ENCODE measurements at regions not wholly inside any gene's neighbourhood (a gene's known extent, or its start where the extent isn't known, plus 50 kb on each side); places are given as distances from the start of the nearest gene placed in this dataset.

GRCh38 chr4:117621673-117622072 lies 412.6 kb upstream of the NDST3 start:
- CTCF ChIA-PET: no interaction called here
- TF ChIP-seq ZNF384 (IDR thresholded peaks at IDR 0.05): no peak
- TF ChIP-seq ELF4 (IDR thresholded peaks at IDR 0.05): no peak
- TF ChIP-seq SP1 (IDR thresholded peaks at IDR 0.05): no peak
- no peak for TF ChIP-seq ARNT (IDR thresholded peaks at IDR 0.05)
- TF ChIP-seq, protein P1, sequence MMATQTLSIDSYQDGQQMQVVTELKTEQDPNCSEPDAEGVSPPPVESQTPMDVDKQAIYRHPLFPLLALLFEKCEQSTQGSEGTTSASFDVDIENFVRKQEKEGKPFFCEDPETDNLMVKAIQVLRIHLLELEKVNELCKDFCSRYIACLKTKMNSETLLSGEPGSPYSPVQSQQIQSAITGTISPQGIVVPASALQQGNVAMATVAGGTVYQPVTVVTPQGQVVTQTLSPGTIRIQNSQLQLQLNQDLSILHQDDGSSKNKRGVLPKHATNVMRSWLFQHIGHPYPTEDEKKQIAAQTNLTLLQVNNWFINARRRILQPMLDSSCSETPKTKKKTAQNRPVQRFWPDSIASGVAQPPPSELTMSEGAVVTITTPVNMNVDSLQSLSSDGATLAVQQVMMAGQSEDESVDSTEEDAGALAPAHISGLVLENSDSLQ (IDR thresholded peaks at IDR 0.05): no peak
- no peak for TF ChIP-seq NFRKB (IDR thresholded peaks at IDR 0.05)
- no peak for TF ChIP-seq HDGF (IDR thresholded peaks at IDR 0.05; ENCODE audit: borderline replicate concordance)
- TF ChIP-seq FOXA1 (IDR thresholded peaks at IDR 0.05): no peak
- no peak for TF ChIP-seq FOXM1 (IDR thresholded peaks at IDR 0.05; ENCODE audit: borderline replicate concordance)
- TF ChIP-seq BHLHE40 (IDR thresholded peaks at IDR 0.05; ENCODE audit: borderline replicate concordance): no peak
- TF ChIP-seq LEF1 (IDR thresholded peaks at IDR 0.05; ENCODE audit: borderline replicate concordance): no peak
- no peak for TF ChIP-seq L3MBTL2 (conservative IDR thresholded peaks at IDR 0.05)
- no peak for TF ChIP-seq SUZ12 (IDR thresholded peaks at IDR 0.05)
- no peak for TF ChIP-seq TARDBP (IDR thresholded peaks at IDR 0.05)
- no peak for TF ChIP-seq CTBP1 (IDR thresholded peaks at IDR 0.05; ENCODE audit: borderline replicate concordance)
- TF ChIP-seq FOXK2 (IDR thresholded peaks at IDR 0.05): no peak
- DNase-seq (ENCODE audit: extremely low spot score): no peak
- POLR2A ChIA-PET: no interaction called here

- ChIA-PET POLR2A (no interaction called here), CTCF (no interaction called here)
- DNase-seq (ENCODE audit: extremely low spot score): no peak
- no peak for TF ChIP-seq FOXK2 (IDR thresholded peaks at IDR 0.05)
- TF ChIP-seq L3MBTL2 (conservative IDR thresholded peaks at IDR 0.05): no peak
- TF ChIP-seq CTBP1 (IDR thresholded peaks at IDR 0.05; ENCODE audit: borderline replicate concordance): no peak
- TF ChIP-seq ZNF384 (IDR thresholded peaks at IDR 0.05): no peak
- no peak for TF ChIP-seq BHLHE40 (IDR thresholded peaks at IDR 0.05; ENCODE audit: borderline replicate concordance)
- TF ChIP-seq ARNT (IDR thresholded peaks at IDR 0.05): no peak
- TF ChIP-seq SP1 (IDR thresholded peaks at IDR 0.05): no peak
- no peak for TF ChIP-seq HDGF (IDR thresholded peaks at IDR 0.05; ENCODE audit: borderline replicate concordance)
- no peak for TF ChIP-seq LEF1 (IDR thresholded peaks at IDR 0.05; ENCODE audit: borderline replicate concordance)
- TF ChIP-seq TARDBP (IDR thresholded peaks at IDR 0.05): no peak
- TF ChIP-seq FOXM1 (IDR thresholded peaks at IDR 0.05; ENCODE audit: borderline replicate concordance): no peak
- TF ChIP-seq, protein P1 (IDR thresholded peaks at IDR 0.05): no peak
- TF ChIP-seq ELF4 (IDR thresholded peaks at IDR 0.05): no peak
- TF ChIP-seq FOXA1 (IDR thresholded peaks at IDR 0.05): no peak
- TF ChIP-seq NFRKB (IDR thresholded peaks at IDR 0.05): no peak
- TF ChIP-seq SUZ12 (IDR thresholded peaks at IDR 0.05): no peak
Measured at GRCh38 chr4:117623326-117623725, 411.0 kb upstream of the NDST3 start.

DNA sequence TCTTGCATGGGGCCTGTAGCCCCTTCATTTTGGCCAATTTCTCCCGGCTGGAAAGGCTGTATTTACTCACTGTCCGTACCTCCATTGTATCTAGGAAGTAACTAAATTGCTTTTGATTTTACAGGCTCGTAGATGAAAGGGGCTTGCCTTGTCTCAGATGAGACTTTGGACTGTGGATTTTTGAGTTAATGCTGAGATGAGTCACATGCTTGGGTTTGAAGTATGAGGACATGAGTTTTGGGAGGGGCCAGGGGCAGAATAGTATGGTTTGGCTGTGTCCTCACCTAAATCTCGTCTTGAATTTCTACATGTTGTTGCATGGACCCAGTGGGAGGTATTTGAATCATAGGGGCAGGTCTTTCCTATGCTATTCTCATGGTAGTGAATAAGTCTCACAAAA lies 407.6 kb upstream of the NDST3 start:
- CTCF ChIA-PET: no interaction called here
- no peak for DNase-seq (ENCODE audit: extremely low spot score)
- POLR2A ChIA-PET: no interaction called here
- TF ChIP-seq TARDBP (IDR thresholded peaks at IDR 0.05): no peak
- TF ChIP-seq SP1 (IDR thresholded peaks at IDR 0.05): no peak
- TF ChIP-seq FOXM1 (IDR thresholded peaks at IDR 0.05; ENCODE audit: borderline replicate concordance): no peak

- no peak for TF ChIP-seq LEF1 (IDR thresholded peaks at IDR 0.05; ENCODE audit: borderline replicate concordance)
- TF ChIP-seq CTBP1 (IDR thresholded peaks at IDR 0.05; ENCODE audit: borderline replicate concordance): no peak
- no peak for TF ChIP-seq BHLHE40 (IDR thresholded peaks at IDR 0.05; ENCODE audit: borderline replicate concordance)
- TF ChIP-seq FOXA1 (IDR thresholded peaks at IDR 0.05): no peak
- no peak for TF ChIP-seq FOXM1 (IDR thresholded peaks at IDR 0.05; ENCODE audit: borderline replicate concordance)
- no peak for TF ChIP-seq FOXK2 (IDR thresholded peaks at IDR 0.05)
- TF ChIP-seq, protein P1 (IDR thresholded peaks at IDR 0.05): no peak
- no peak for TF ChIP-seq SUZ12 (IDR thresholded peaks at IDR 0.05)
- no peak for TF ChIP-seq NFRKB (IDR thresholded peaks at IDR 0.05)
- DNase-seq (ENCODE audit: extremely low spot score): no peak
- ChIA-PET CTCF (no interaction called here), POLR2A (no interaction called here)
Measured at GRCh38 chr4:117634716-117635115, 399.6 kb upstream of the NDST3 start.

DNA sequence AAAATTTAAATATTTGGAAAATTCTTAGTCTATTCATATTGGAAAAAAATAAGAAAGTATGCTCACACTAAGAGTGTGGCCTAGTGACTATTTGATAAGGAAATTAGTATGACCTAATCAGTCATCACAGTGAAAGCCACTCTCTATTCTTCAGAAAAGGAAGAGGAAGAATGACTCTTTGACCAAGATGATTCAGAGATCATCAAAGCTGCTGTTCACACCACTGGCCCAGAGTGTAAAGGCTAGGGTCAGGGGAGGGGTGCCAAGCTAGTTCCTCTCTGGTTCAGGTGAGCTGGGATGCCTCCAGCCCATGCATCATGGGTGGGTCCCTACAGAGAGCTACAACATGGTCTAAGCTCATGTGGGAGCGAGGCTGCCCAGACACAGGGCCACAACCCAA lies 396.9 kb upstream of the NDST3 start:
- CTCF ChIA-PET: no interaction called here
- POLR2A ChIA-PET: no interaction called here
- no peak for DNase-seq (ENCODE audit: extremely low spot score)
- TF ChIP-seq SP1 (IDR thresholded peaks at IDR 0.05): no peak
- no peak for TF ChIP-seq FOXM1 (IDR thresholded peaks at IDR 0.05; ENCODE audit: borderline replicate concordance)

GRCh38 chr4:117640836-117641235 lies 393.4 kb upstream of the NDST3 start:
- CTCF ChIA-PET: no interaction called here
- POLR2A ChIA-PET: no interaction called here
- no peak for DNase-seq (ENCODE audit: extremely low spot score)
- no peak for TF ChIP-seq SP1 (IDR thresholded peaks at IDR 0.05)
- TF ChIP-seq, protein P1 (IDR thresholded peaks at IDR 0.05): no peak
- no peak for TF ChIP-seq L3MBTL2 (conservative IDR thresholded peaks at IDR 0.05)
- no peak for TF ChIP-seq NFRKB (IDR thresholded peaks at IDR 0.05)
- TF ChIP-seq CTBP1 (IDR thresholded peaks at IDR 0.05; ENCODE audit: borderline replicate concordance): no peak
- no peak for TF ChIP-seq LEF1 (IDR thresholded peaks at IDR 0.05; ENCODE audit: borderline replicate concordance)
- TF ChIP-seq ZNF384 (IDR thresholded peaks at IDR 0.05): no peak
- TF ChIP-seq BHLHE40 (IDR thresholded peaks at IDR 0.05; ENCODE audit: borderline replicate concordance): no peak
- no peak for TF ChIP-seq FOXK2 (IDR thresholded peaks at IDR 0.05)
- TF ChIP-seq ELF4 (IDR thresholded peaks at IDR 0.05): no peak
- no peak for TF ChIP-seq TARDBP (IDR thresholded peaks at IDR 0.05)
- no peak for TF ChIP-seq ARNT (IDR thresholded peaks at IDR 0.05)
- no peak for TF ChIP-seq HDGF (IDR thresholded peaks at IDR 0.05; ENCODE audit: borderline replicate concordance)
- no peak for TF ChIP-seq FOXA1 (IDR thresholded peaks at IDR 0.05)

Data from HEK293T (cell line).